GM19328 (cell line): ENCODE measurements at regions not wholly inside any gene's neighbourhood (a gene's known extent, or its start where the extent isn't known, plus 50 kb on each side); places are given as distances from the start of the nearest gene placed in this dataset.

Experiments used
- ATAC-seq: cut with Tn5 transposase; IDR thresholded peaks from one replicate; pipeline ENCODE4 v1.9.1; 2021; ENCODE audit warnings: mild to moderate bottlenecking, moderate library complexity; ENCODE audit not compliant: unreplicated experiment

DNA sequence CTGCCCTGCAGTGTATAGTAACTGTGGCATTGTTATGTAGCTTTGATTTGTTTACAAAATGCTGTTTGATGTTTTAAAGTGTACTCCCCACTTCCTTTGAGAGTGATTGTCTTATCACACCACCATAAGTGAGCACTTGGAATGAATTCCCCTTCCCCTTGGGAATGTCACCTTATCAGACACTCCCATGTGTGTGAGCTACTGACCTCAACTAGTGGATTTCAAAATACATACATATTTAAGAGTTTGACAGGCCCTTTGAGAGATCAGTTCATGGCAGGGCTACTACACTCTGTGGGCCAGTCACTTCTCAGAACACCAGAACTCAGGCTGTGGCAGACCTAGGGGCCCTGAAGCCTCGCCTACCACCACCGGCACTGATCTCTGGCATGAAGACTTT lies 547.6 kb downstream of the NR2F2 start:
- ATAC-seq, result no peak

DNA sequence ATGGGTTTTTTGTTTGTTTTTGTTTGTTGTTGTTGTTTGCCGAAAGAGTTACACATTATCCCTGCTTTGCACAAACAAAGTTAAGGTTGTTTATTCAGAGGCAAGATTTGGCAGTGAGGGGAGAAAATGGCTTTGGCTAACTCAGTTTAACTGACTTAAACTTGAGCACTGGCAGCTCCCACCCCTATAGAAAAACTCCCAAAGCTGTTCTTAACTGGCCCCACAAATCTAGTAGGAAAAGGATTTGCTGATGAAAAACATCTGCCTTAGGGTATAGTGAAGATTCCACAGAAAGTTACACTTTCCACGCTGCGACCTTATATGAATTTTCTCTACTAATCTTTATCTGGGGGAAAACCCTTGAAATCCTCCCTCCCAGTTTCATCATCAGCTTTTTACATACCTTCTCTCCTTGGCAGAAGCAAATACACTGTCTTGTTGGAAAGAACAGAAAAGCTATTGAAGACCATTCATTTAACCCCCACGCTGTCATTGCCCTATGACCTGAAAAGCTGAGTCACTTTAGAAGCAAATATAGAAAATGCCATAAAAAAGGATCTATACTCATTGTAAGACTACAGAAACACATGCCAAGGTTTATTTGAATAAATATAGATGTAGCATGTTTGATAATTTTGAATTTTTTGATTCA lies 551.7 kb downstream of the NR2F2 start:
- ATAC-seq, result no peak

DNA sequence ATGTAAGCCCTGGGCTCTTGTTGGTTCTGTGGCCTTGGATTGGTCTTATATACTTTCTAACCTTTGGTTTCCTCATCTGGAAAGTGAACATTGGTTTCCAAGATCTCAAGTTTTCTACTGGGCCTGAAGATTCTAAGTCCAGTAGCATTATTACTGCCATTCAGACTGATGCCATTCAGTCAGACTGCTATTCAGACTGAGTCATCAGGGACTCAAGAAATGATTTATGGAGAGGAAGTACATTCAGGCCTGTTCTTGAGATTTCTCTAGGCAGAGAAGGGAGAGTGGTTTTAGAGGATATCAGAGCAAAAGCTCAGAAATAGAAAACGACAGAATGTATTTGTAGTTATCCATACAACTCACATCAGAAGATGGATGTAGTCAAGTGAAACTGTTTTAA lies 557.2 kb downstream of the NR2F2 start:
- ATAC-seq, result no peak

DNA sequence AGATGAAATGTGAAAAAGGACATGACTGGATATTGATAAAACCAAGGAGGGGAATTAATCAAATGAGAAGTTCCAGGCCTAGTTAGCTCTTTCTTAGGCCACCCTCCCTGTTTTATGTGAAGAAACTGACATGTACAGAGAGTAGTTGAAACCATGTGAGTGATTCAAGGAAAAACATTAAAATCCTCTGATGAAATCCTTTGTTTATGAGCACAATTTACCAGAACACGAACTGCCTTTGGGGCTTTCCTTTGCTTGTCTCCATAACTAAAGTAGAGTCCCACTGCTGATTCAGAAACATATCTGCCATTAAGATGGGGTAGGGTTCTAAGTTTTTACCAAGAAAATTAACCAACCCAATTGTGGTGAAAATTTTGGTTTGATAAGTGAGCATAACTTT lies 558.3 kb downstream of the NR2F2 start:
- ATAC-seq, result no peak

DNA sequence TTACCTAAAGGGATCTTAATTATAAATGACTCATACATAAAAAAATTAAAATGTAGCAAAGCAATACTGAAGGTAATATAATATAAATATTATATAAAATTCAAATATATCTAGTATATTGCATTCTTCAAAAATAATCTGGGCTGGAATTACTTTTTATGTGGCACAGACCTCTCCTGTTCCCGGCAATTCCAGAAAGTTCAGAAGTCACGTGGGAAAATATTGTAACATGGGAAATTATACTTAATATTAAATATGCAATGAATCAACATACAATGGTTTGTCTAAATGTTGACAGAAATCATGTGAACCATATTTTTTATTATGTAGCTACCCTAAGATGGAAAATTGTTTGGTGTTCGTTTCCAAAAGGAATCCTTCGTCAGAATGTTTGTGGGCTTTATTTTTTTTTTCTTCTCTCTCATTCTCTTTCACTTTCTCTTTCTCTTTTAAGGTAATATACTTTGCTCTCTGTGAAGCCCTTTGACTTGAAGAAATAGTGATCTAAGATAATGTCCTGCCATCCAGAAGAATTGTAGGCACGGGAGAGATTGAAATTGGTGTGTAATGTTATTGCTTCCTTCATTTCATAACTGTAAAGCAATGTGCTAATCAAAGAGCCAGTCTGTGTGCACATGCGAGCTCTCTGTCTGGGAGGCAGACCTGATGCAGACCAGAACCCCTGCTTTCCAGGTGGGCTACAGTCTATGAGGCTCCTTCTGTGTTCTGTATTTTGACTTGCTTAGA lies 559.4 kb downstream of the NR2F2 start:
- ATAC-seq, result no peak

DNA sequence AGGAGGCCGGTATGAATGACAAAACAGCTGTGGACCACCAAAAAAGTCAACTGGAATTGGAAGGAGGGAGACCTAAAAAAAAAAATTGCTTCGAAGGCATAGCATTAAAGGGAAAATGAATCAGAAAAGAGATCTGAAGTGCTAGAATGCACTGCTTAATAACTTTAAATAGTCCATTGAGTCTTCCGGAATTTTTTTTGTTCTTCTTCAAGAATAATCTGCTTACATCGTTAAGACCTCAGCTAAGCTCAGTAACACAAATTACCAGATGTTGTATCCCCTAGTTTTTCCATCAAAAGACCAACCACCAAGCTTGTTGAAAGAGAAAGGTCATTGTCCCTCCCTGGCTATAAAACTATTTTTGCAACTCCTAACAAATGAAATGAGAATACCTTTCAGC lies 560.5 kb downstream of the NR2F2 start:
- ATAC-seq, result no peak

DNA sequence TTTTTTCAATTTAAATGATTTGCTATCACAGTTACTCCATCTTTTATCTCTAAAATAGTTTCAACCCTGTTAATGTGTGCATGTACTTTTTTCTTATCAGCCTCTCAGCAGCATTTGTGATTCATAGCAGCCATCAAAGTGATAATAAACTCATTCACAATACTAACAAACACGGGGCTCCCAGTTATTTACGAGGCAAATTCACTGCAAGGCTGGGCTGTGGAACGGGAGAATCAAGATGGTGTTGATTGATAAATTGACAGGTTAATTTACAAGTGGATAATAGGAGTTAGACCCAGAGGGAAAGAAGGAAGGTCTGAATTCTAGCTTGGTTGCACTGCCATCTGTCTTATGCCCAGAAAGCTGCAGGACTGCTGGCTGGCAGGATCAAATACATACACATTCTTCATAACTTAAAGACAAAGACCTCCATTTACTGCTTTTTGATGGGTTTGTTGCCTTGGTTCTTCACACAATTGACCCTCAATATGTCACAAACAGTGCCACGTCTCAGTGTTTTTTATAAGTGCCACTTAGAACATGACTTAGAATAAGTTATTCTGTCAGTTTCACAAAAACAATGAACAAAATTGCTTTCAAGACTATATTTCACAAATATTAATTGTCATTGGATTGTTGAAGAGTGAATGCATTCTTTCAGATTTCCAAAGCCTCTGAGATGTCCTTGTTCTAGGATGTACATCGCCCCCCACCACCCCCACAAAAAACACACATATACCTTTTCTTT lies 562.8 kb downstream of the NR2F2 start:
- ATAC-seq, result no peak

DNA sequence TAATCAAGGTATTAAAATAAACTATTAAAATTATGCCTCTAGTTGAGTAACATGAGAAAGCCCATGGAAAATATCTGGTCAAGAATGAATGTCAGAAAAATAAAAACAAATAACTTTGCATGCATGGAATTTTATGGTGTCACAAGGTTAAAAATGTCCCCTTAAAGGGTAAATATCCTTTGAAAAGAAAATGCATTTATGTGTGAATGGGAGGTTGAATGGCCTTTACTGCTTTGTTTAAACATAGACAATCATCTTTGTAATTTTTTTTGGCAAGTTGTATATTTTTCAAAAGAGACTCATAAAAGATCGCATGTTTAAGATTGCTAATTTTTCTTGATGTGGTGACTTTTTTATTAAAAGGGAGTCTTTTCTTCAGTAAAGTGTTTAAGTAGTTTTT lies 564.2 kb downstream of the NR2F2 start:
- no peak for ATAC-seq

DNA sequence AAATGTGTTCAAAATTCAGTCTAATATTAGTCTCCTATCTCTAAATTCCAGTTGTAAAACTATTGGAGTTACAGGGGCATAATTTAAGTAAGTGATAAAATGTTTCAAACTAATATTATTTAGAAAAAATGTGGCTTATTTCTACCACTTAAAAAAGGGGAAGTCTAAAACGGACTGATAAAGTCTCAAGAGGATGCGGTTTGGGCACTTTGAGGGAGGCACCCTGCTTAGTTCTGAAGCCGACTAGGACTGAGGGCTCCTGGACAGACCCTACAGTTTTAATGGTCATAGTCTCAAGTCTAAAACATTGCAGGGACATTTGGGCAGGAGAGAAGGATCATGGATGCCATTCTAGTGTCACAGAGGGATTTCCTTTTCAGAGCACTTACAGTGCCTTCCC lies 566.3 kb downstream of the NR2F2 start:
- no peak for ATAC-seq

DNA sequence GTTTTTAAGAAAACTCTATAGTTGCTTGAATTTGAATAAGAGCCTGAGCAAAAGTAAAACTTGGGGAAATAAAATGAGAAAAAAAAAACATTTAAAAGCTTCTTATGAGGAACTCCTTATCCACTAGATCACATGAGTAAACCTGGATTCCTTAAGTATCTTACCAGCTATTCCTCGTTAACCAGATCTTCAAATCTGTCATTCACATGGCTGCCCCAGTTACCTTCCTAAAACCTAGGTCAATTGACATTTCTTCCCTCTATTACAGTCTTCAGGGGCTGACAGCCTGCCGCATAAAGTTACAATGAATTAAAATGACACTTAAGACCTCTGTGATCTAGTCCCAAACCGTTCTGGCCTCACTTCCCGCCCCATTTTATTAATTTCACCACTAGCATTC lies 583.6 kb downstream of the NR2F2 start:
- no peak for ATAC-seq

DNA sequence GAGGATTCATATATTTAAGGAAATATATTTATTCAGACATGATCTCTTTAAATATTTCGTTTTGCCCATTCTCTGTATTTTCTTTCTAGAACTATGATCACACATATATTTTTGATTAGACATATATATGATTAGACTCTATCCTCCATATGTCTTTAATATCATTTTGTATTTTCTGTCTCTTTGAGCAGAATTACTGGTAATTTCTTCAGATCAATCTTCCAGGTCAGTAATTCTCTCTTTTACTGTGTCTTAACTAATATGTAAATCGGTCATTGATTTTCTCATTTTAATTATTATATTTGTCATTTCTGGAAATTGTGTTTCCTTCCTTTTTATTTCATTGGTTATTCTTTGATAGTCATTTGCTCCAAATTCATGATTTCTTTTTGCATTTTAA lies 586.2 kb downstream of the NR2F2 start:
- no peak for ATAC-seq

DNA sequence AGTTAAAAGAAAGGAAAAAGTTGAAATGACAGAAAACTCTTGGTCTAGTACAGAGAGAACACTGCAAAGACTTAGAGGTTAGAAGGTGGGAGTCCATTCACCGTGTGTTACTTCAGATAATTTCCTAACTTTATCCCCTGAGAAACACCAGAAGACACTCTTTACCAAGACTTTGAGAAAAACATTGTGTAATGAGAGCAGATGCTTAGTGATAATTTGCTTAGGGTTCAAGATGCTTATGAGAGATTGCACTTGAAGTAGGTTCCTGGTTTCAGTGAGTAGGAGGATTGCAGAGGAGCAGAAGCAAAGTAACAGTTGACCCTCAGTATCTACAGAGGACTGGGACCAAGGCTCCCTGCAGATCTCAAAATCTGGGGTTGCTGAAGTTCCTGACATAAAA lies 594.1 kb downstream of the NR2F2 start:
- ATAC-seq, result no peak

DNA sequence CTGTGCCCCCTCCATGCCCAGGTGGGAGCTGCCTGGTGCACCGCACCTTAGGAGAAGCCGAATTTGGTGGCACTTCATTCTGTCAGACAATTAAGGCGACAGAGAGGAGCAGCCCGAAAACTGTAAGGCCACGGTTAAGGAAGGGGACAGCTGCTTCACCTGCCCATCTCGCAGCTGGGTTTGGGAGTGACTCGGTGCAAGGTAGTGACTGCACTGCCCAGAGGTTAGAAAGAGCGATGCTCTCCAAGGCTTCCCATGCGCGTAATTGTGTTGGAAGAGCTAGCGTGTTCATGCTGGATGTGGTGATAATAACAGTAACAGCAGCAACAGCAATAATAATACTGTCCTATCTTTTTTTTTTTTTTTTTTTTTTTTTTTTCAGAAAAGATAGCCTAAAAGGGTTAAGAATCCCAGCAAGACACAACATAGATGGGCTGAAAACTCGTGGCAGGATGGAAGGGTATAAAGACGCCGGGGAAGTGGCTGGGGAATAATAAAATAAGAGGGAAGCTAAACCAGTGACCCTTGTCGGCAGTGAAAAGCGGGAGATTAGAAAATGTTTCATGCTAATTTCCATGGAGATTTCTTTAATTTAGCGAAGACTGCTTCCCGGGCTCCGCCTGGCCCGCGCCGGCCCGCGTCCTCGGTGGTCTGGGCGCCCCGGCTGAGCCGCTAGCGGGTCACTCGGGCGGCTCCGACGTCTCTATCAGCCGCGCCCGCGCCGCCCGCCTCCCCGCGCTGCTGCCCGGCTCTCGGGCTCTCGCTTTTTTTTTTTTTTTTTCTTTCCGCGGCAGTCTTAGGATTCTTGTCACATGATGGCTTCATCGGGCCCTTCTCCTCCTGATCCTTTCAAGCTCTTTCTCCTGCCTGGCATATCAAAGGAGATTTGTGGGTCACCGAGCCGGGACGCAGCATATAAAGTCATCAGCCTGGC lies 617.1 kb downstream of the NR2F2 start:
- ATAC-seq, result no peak

DNA sequence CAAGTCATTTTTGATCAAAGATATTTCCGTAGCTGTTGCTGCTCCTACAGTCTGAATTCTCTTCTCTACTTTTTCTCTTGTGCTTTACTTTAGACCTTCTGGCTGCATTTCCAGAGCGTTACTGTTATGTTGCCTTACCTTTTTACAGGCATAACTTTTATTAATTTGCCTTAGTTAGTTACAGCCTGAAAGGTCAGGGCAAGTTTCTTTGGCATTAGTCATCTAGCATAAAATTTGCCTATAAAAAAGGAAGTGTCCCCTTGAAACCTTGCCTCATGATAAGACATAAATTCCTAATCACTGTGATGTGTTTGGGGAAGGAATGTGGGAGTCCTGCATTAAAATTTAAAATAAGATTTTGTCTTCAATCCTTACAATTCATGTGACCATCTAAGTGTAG lies 618.5 kb downstream of the NR2F2 start:
- ATAC-seq, result no peak

DNA sequence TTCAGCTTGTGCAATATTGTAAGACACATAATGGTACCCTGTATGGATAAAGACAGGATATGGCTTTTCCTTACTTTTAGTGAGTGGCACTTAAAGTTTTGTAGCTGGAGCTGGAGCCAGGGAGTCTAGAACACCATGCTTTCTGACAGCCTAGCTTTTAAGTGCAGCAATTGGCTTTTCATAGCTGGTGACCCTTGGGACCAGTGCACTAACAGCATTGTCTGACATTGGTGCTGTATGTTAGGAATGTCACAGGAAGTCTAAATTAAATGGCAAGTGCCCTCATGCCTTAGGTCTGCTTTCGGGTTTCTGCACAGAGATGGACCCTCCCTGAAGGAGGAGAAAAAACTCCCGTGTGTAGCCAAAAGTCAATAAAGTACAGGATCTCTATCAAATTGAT lies 628.2 kb downstream of the NR2F2 start:
- ATAC-seq, result no peak

DNA sequence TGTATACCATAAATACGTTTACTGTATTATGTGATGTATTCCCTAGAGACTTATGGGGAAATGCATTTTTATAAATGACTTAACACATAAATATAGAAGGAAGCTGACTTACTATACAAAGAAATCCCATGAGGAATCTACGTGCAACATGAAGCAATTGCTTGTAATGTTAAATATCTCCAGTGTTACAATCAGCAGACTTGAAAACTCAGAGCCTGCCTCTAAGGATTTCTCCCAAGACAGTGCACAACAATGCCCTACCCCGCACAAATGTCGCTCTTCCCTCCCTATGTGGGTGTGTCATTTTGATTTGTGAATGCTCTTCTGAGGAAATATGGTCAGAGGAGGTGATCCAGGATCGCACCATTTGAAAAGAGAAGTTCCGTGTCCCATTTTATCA lies 629.0 kb downstream of the NR2F2 start:
- ATAC-seq, result no peak

DNA sequence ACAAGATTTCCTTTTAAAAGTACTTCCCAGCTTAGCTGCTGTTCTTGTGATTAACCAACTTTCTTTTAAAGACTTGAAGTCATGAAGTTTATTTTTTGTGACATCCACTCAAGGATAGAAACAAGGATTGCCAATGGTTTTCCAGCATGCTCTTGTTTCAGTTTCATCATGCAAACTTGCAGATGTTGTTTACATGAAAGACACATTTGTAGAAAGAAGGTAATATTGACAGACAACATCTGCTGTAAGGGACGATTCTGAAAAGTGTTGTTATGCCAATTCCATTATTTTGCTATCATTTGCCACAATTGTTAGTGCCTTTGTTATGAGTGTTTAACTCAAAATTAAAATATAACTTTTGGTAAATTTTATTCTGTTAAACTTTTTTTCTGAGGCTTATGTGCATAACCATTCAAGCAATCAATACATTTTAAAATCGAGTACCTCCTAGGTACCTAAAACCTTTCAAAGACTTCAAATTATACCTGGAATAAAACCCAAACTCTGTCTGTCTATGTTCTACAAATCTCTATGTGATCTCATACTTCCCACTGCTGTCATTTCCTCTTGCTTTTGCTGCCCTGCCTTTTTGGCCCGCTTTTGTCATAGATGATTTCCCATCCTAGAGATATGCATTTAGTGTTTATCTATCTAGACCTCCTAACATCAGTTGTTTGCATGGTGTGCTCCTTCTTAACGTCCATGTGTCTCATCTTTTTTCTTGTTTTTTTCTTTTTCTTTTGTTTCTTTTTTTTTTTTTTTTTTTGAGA lies 630.4 kb downstream of the NR2F2 start:
- ATAC-seq, result no peak

DNA sequence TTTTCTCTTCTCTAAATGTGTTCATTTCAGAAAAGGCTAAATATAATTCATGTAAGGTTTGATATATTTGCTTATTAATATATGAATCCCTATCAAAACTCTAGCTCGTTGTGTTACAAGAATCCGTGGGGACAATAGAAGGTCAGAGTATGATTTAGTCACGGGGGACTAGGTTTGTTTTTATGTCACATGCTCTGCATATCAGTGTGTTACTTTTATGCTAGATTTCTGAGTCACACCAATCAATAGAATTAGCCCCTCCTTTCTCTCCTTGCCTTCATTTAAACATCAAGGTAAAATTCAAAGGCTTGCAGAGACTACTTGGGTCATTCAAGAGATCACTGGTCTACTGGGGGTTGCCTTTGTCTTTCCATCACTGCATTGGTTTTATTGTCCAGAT lies 636.1 kb downstream of the NR2F2 start:
- no peak for ATAC-seq

DNA sequence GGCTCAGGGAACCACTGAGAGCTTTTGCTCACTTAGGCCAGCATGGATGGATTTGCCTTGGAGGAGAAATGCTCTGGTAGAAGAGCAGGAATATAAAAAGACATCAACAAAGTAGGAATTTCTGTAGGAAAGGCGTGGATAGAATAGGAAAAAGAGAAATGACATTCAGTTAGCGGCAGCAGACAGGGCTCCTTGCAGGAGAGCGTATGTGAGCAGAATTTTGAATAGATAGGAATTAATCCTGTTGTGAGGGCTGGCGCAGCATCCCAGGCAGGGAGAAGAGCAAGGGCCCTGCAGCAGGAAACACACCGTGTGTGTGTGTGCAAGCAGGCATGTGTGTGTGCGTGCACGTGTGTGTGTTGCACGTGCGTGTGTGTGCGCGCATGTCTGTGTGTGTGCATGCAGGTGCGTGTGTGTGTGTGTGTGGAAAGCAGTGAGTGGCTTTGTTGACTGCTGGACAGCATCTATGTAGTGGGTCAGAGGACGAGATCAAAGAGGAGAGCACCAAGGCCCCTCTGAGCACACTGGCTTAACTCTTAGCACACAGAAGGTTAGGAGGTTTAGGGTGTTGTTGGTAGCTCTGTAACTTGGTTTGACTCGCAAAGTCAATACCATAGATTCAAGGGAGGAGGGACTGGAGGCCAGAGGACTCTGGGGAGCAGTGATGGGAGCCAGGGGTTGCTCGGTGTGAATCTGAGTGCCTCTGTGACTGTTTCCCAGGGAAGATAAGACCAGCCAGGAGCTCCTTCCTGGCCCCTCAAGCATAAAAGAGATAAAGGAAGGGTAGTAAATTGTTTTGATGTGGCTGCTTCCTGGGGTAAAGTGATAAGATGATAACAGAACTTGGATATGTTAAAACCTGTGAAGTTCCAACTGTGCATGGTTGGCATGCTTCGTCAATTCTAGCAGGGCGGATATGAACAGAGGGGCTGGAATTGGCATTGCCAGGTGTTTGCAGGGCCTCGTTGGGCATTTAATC lies 639.5 kb downstream of the NR2F2 start:
- no peak for ATAC-seq
